Activated CD4-positive, alpha-beta T cell treated with anti-CD3 and anti-CD28 coated beads for 1 hour (primary cell): ENCODE measurements at regions not wholly inside any gene's neighbourhood (a gene's known extent, or its start where the extent isn't known, plus 50 kb on each side); places are given as distances from the start of the nearest gene placed in this dataset.

ENCODE experiments used
- DNase-seq: peaks from one replicate; pipeline ENCODE4 v3.0.0-alpha.2; 2020

GRCh38 chr10:31709028-31709427 lies 219.6 kb downstream of the ARHGAP12 start:
- DNase-seq: no peak

- DNase-seq: no peak
These were observed 220.2 kb downstream of the ARHGAP12 start for GRCh38 chr10:31708474-31708873.

- no peak for DNase-seq
These were observed 220.6 kb downstream of the ARHGAP12 start for GRCh38 chr10:31708046-31708445.

- no peak for DNase-seq
These were observed 221.3 kb downstream of the ARHGAP12 start for GRCh38 chr10:31707093-31708039.

GRCh38 chr10:31706464-31707092 lies 222.1 kb downstream of the ARHGAP12 start:
- no peak for DNase-seq

- DNase-seq: no peak
These were observed 223.5 kb downstream of the ARHGAP12 start for GRCh38 chr10:31705136-31705535.

GRCh38 chr10:31704195-31704594 lies 224.4 kb downstream of the ARHGAP12 start:
- no peak for DNase-seq

GRCh38 chr10:31702954-31703353 lies 225.7 kb downstream of the ARHGAP12 start:
- no peak for DNase-seq

GRCh38 chr10:31702005-31702404 lies 226.6 kb downstream of the ARHGAP12 start:
- no peak for DNase-seq

- DNase-seq: no peak
These were observed 227.1 kb downstream of the ARHGAP12 start for GRCh38 chr10:31701546-31701945.

- no peak for DNase-seq
These were observed 228.4 kb downstream of the ARHGAP12 start for GRCh38 chr10:31700181-31700611.

GRCh38 chr10:31698181-31698830 lies 230.3 kb downstream of the ARHGAP12 start:
- DNase-seq: no peak

GRCh38 chr10:31697271-31698180 lies 231.1 kb downstream of the ARHGAP12 start:
- no peak for DNase-seq

- no peak for DNase-seq
These were observed 233.4 kb downstream of the ARHGAP12 start for GRCh38 chr10:31694929-31695837.

GRCh38 chr10:31694126-31694685 lies 234.4 kb downstream of the ARHGAP12 start:
- DNase-seq: no peak

- no peak for DNase-seq
These were observed 235.1 kb downstream of the ARHGAP12 start for GRCh38 chr10:31693491-31693890.

GRCh38 chr10:31689233-31689632 lies 239.4 kb downstream of the ARHGAP12 start:
- DNase-seq: no peak

- DNase-seq: no peak
These were observed 240.8 kb downstream of the ARHGAP12 start for GRCh38 chr10:31687663-31688482.

- no peak for DNase-seq
These were observed 242.0 kb downstream of the ARHGAP12 start for GRCh38 chr10:31686599-31686998.

GRCh38 chr10:31683682-31684081 lies 244.9 kb downstream of the ARHGAP12 start:
- DNase-seq: no peak
